GM06990 (cell line): ENCODE measurements at regions not wholly inside any gene's neighbourhood (a gene's known extent, or its start where the extent isn't known, plus 50 kb on each side); places are given as distances from the start of the nearest gene placed in this dataset.

Experiments
- DNase-seq: peaks from one replicate; pipeline ENCODE4 v3.0.0-alpha.2; 2011; ENCODE audit not compliant: insufficient read length; ENCODE audit errors: extremely low read depth
- H3K27me3 ChIP-seq: replicated peaks from 2 replicates; pipeline ENCODE4 v1.6.0; 2011; ENCODE audit warnings: low read length; ENCODE audit not compliant: control insufficient read depth, insufficient read depth
- H3K36me3 ChIP-seq: 2 replicates; pipeline ENCODE4 v1.5.1; 2011; ENCODE audit warnings: low read length; ENCODE audit not compliant: control insufficient read depth, insufficient read depth
- H3K4me3 ChIP-seq: replicated peaks from 2 replicates; pipeline ENCODE4 v1.5.1; 2011; ENCODE audit warnings: low read depth, mild to moderate bottlenecking, control low read depth, low read length
- CTCF ChIP-seq: IDR thresholded peaks from 2 replicates; pipeline ENCODE4 v1.5.1; 2011; ENCODE audit warnings: low read length, control low read depth, mild to moderate bottlenecking, inconsistent platforms; ENCODE audit not compliant: insufficient read depth, poor library complexity, severe bottlenecking

GRCh38 chr9:20199111-20199510, 410.3 kb upstream of the SLC24A2 start:
- Histone ChIP-seq H3K36me3 (no peaks in the 10 kb centered on the region), H3K4me3 (no peak overlapping the region), H3K27me3 (no peaks in the 10 kb centered on the region)
- TF ChIP-seq CTCF: no peak
- no peak for DNase-seq

GRCh38 chr9:20197976-20198685, 409.3 kb upstream of the SLC24A2 start:
- Histone ChIP-seq H3K36me3 (no peaks in the 10 kb centered on the region), H3K4me3 (no peak overlapping the region), H3K27me3 (no peaks in the 10 kb centered on the region)
- DNase-seq: no peak
- no peak for TF ChIP-seq CTCF

DNA sequence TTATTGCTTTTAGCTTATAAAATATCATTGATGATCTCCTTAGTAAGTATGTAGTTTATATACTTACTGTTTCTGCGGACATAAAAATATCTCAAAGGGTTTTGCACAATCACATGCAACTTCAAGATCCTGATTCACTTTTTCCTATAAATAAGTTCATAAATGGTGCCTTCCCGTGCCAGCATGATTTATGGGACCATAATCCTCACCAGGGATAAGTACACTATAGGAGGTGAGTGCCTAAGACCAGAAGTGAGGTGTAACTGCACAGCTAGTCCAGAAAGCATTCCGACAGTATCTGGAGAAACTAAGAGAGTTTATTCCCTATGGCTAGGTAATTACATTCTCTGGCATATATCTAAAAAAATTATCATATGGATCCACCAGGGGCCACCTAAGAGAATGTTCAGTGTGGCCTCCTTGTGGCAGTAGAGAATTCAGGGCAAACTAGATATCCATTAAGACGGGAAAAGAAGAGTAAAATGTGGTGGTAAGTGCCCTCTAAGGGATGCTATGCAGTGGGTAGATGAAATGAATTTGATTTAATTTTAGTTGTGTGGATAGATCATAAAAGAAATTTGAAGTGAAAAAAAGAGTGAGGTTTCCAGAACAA, 402.5 kb upstream of the SLC24A2 start:
- no peak for TF ChIP-seq CTCF
- no peak for DNase-seq
- H3K27me3 ChIP-seq: no peaks in the 10 kb centered on the region
- H3K36me3 ChIP-seq: no peaks in the 10 kb centered on the region
- H3K4me3 ChIP-seq: no peak overlapping the region

GRCh38 chr9:20189871-20190270, 401.0 kb upstream of the SLC24A2 start:
- Histone ChIP-seq H3K36me3 (no peaks in the 10 kb centered on the region), H3K27me3 (no peaks in the 10 kb centered on the region), H3K4me3 (no peak overlapping the region)
- no peak for TF ChIP-seq CTCF
- DNase-seq: no peak

DNA sequence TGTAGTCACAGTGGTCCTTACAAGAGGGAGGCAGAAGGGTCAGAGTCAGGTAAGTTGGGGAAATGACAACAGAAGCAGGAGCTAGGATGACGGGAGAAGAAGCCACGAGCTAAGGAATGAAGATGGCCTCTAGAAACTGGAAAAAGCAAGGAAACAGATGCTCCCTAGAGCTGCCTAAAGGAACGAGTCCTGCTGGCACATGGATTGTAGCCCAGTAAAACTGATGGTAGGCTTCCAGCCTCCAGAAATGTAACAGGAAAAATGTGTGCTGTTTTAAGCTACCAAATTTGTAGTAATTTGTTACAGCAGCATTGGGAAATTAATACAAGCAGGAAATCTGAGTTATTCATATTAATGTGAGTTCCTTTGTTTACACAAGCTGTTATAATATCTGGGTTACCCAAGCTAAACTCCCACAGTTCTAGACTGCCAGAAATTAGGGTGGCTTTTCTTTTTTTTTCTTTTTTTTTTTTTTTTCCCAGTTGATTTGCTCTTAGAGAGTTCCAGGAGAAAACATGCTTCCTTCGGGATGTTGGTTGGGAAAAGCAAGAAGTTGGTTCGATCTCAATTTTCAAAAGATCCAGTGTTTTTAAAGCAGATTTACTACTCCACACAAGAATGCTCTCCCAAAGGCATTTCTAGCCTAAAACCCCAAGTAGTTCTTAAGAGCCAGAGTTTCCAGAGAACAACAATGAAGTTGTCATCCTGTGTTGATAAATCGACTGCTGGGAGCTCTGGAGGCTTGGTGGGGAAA, 400.0 kb upstream of the SLC24A2 start:
- DNase-seq: no peak
- Histone ChIP-seq H3K27me3 (no peaks in the 10 kb centered on the region), H3K36me3 (no peaks in the 10 kb centered on the region), H3K4me3 (no peak overlapping the region)
- TF ChIP-seq CTCF: no peak
